ENCODE measurements at regions not wholly inside any gene's neighbourhood (a gene's known extent, or its start where the extent isn't known, plus 50 kb on each side); places are given as distances from the start of the nearest gene placed in this dataset.
A peak's percentile ranks its signal among the peaks of the same experiment; 100 is the strongest.

DNA sequence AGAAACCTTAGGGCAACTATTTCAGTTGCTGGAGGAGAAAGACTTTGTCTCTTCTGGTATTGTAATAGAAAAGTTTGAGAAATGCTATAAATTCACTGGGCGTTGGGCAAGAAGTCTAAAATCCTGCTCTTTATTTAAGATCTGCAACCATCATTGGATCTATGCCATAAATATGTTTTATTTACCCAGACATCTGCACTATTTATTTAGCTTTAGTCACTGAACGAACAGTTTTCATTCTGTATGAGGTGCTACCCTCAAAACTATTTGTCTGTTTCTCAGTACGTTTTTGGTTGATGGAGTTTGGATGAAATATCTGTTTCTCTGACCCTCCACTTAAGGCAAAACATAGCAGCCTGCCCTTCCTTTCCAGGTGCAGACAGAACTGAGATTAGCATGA lies 171.5 kb downstream of the SNX19 start:
- DNase-seq = no peak

- no peak for DNase-seq
Measured at GRCh38 chr11:130749216-130749615, 167.1 kb downstream of the SNX19 start.

DNA sequence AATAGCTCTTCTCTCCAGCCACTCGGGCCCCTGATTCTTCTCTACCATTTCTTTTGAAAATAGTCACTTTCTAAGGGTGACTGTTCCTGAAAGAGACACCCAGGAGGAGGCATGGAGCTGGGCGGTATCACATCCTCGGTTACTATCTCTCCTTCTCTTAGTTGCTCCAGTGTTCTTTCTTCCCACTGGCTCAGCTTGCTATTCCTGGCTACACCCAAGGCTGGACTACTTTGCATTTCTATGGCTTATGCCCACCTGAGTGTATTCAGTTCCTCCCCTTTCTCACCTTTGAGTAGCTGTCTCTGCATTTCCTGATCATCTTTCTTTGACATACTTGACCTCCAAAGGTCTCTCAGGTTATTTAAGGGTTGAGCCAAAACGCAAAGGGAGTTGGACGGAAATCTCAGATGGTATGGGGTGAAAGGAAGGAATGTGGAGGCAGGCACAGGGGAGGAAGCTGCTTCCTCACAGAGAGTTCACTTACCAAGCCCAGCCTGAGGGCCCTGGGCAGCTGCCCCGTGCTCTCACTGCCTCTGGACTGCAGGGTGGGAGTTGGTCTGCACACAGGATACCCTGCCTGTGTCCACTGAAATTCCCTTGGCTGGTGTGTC lies 155.7 kb downstream of the SNX19 start:
- DNase-seq = no peak

- DNase-seq = no peak
Measured at GRCh38 chr11:130761560-130762220, 154.6 kb downstream of the SNX19 start.

DNA sequence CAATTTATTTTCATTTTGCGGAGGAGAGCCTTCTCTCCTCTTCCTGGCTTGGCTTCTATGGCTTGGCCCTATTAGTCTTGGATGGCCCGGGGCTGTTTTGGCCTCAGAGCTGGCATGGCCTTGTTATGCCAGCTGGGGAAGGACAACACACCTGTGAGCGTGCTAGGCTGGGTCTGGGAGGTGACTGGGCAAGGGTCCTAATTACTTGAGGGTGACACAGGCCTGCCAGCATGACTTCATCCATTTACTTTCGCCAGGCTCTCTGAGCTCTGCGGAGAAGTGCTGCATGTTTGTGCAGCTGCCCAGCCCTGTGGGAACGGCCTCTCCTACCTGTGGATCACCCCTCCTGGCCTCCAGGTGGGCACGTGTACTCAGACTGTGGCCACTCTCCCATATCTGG lies 153.6 kb downstream of the SNX19 start:
- DNase-seq = no peak

DNA sequence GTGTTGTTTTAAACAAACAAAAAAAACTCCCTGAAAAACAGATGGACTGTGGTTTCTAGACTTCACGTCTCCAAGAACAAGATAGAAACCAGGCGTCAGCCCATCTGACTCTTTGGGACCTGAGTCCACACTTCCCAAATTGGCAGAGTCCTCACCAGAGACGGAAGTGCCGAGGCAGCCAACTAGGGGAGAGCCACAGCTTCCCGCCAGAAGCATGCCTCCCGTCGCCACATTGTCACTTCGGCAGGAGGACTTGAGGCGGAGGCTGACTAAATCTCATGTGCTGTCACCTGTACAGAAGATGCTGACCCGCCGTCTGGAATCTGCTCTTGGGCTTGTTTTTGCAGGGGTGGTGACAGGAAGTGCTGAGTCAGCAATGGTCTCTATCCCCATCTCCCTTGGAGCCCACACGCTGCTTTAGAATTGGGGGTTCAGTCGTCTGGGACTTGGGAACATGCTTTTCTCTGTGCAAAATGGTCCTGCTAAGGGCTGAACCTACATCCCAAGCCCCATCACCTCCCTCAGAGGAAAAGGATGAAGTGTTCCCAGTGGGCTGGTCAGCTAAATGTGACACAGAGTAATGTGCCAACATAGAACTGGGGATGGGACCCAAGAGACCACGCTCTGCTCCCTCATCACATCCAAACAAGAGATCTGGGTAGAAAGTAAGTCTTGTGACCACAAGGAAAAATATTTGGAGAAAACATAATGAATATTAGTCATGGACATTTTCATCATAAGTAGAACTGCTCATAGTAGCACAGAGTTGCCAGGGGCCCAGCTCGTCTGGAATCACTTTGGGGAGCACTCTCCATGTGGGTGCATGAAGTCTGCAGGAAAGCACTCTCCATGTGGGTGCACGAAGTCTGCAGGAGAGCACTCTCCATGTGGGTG lies 152.9 kb downstream of the SNX19 start:
- no peak for DNase-seq

GRCh38 chr11:130765406-130765805 lies 150.9 kb downstream of the SNX19 start:
- DNase-seq = no peak

DNA sequence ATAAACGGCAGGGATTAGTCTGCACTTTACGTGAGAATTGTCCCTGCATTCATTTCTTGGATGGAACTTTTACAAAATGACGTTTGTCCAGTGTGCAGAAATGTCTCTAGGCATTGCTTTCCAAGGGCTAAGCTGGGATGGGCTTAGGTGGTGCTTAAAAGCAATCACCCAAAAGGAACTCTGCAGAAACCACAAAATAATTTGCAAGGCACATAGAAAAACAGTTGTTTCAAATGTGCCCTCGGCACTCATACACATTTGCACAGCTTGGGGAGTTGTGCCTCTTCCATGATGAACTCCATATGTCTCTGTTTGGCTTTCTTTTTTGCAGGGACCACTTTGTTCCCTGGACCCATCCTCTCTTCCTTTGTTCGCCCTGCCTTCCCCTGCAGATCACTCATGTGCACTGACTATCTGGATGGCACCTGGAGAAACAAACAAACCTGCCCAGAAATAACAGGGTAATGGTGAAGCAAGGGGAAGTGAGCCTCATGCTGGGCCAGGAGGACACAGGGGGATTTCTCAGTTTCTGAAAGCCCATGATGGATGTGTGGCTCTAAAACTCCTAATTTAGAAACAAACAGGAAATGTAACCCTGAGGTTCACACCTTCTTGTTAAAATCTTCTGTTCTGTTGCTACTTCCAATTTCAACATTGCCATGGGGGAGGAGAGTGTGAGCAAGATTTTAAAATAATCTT lies 150.2 kb downstream of the SNX19 start:
- DNase-seq = no peak

DNA sequence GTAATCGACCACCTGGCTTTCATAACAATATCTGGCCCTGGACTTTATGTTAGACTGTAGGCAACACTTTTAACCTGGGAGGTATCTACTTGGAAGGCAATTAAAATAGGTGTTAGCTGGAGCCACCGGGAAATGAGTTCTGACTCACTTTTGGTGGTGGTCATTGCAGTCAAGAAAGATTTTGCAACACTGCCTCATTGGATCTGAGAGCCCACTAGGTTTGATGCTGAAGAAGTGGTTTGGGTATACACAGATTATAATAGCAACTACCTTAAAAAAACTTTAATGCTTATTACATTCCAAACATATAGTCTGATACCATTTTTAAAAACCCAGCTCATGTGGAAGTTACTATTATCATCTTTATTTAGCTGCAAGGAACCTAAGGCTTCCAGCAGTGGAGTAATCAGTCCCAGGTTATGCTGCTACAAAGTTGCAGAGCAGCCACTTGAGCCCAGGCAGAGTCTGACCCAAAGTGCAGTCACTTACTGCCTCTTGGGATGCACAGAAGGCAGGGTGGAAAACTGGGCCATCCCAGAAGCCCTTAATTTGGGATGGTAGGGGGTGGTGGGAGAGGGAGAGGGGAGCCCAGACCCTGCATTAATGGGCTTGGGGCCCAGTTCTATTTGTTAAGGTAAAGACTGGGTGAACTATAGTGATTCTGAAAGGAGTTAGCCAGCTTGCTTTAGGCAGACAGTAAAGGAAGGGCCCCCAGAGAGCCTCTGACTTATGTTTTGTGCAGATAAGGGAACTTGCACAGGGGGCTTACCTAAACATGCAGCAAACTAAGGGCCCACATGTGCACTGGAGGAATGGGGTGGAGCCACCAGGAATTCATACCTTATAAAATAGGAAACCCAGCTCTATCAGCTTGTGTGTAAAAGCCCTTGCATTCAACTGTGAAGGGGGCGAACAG lies 149.4 kb downstream of the SNX19 start:
- peak in 1 of 3 donors; percentile 9 for DNase-seq

DNA sequence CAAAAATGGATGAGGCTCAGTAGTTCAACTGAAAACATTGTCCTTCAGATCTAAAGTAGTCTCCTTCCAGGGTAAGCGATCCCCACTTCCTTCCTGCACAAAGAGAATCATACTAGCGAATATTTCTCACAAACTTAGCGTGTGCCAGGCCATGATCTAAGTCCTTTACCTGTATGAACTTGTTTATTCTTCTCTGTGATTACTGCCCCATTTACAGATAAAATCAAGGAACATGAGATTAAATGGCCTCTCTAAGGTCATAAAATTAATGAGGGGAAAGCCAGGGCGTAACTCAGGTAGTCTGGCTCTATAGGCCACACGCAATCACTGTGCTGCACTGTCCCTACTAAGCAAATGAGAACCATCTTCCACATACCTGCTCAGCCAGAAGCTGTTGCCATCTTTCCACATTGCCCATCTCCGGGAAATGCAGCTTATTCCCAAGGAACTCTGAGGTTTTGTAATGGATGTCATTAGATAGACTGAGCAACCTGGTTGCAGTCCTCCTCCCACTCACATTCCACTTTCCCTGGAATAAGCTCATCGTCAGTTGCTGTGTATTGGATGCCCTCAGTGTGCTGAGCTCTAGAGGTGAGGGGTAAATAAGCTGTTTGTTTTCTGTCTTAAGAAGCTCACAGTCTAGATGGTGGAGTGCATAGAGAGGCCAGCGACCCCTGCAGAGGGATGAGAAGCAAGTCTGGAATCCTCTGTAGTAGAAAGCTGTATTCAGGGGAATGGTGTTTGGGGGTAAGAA lies 146.3 kb downstream of the SNX19 start:
- DNase-seq = no peak

- no peak for DNase-seq
Measured at GRCh38 chr11:130771708-130772107, 144.6 kb downstream of the SNX19 start.

GRCh38 chr11:130772266-130773227 lies 143.7 kb downstream of the SNX19 start:
- no peak for DNase-seq

GRCh38 chr11:130773244-130773820 lies 142.9 kb downstream of the SNX19 start:
- DNase-seq = no peak

- DNase-seq = no peak
Measured at GRCh38 chr11:130774703-130775102, 141.6 kb downstream of the SNX19 start.

GRCh38 chr11:130775306-130776060 lies 140.8 kb downstream of the SNX19 start:
- DNase-seq = no peak

- no peak for DNase-seq
Measured at GRCh38 chr11:130776061-130776419, 140.2 kb downstream of the SNX19 start.

- no peak for DNase-seq
Measured at GRCh38 chr11:130778026-130778425, 138.3 kb downstream of the SNX19 start.

DNA sequence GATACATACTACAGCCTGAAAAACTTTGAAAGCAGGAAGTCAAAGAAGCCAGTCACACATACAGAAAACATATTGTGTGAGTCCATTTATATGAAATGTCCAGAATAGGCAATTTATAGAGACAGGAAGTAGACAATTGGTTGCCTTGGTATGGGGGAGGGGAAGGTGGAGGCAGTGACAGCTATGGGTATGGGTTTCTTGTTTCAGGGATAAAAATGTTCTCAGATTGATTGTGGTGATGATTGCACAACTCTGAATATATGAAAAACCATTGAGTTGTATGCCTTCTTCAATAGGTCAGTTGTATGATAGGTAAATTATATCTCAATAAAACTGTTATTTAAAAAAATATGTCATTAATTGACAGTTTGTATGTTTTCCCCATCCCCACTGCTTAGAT lies 137.6 kb downstream of the SNX19 start:
- DNase-seq = no peak

GRCh38 chr11:130779267-130779666 lies 137.0 kb downstream of the SNX19 start:
- DNase-seq = no peak

Data from suppressor macrophage treated with lipopolysaccharide for 1 hour (primary cell).